Neural cell (in vitro differentiated cells): ENCODE measurements at regions not wholly inside any gene's neighbourhood (a gene's known extent, or its start where the extent isn't known, plus 50 kb on each side); places are given as distances from the start of the nearest gene placed in this dataset.

Experiments used
- EZH2 ChIP-seq: fragments of 200-600, 300-800 bp; shearing (Covaris generic), sonication (generic); IDR thresholded peaks from 2 replicates; pipeline ENCODE4 v1.6.1; 2014; ENCODE audit warnings: antibody characterized with exemption, low read length, borderline replicate concordance, mild to moderate bottlenecking; ENCODE audit not compliant: insufficient read depth, poor library complexity, severe bottlenecking
- TAF1 ChIP-seq: IDR thresholded peaks from 2 replicates; pipeline ENCODE4 v1.6.1; 2012; ENCODE audit warnings: low read depth

GRCh38 chr10:78876449-78876848, 192.3 kb upstream of the ZMIZ1 start:
- TF ChIP-seq EZH2 (no peak), TAF1 (no peak)
